ENCODE measurements at regions not wholly inside any gene's neighbourhood (a gene's known extent, or its start where the extent isn't known, plus 50 kb on each side); places are given as distances from the start of the nearest gene placed in this dataset.
"Not testable (repeated sequence)": the region's sequence is repeated elsewhere in the genome, so short reads cannot be mapped to it uniquely, and the experiment has no call there.

- DNase-seq, result no peak
Measured at GRCh38 chr3:162353414-162353813, 856.8 kb downstream of the OTOL1 start.

- no peak for DNase-seq
Measured at GRCh38 chr3:162354356-162354755, 857.7 kb downstream of the OTOL1 start.

GRCh38 chr3:162365066-162365719 is 868.6 kb downstream of the OTOL1 start:
- no peak for DNase-seq

- no peak for DNase-seq
Measured at GRCh38 chr3:162366166-162366766, 869.7 kb downstream of the OTOL1 start.

GRCh38 chr3:162367429-162368260 is 871.0 kb downstream of the OTOL1 start:
- DNase-seq, result no peak

GRCh38 chr3:162368417-162368816 is 871.8 kb downstream of the OTOL1 start:
- no peak for DNase-seq

- DNase-seq, result no peak
Measured at GRCh38 chr3:162369306-162369705, 872.7 kb downstream of the OTOL1 start.

- no peak for DNase-seq
Measured at GRCh38 chr3:162370141-162370540, 873.5 kb downstream of the OTOL1 start.

- DNase-seq, result no peak
Measured at GRCh38 chr3:162376761-162377160, 880.2 kb downstream of the OTOL1 start.

- DNase-seq, result no peak
Measured at GRCh38 chr3:162377608-162378007, 881.0 kb downstream of the OTOL1 start.

GRCh38 chr3:162385387-162385786 is 888.8 kb downstream of the OTOL1 start:
- DNase-seq, result no peak

- no peak for DNase-seq
Measured at GRCh38 chr3:162390891-162391290, 894.3 kb downstream of the OTOL1 start.

- no peak for DNase-seq
Measured at GRCh38 chr3:162391301-162391700, 894.7 kb downstream of the OTOL1 start.

GRCh38 chr3:162395496-162395895 is 898.9 kb downstream of the OTOL1 start:
- no peak for DNase-seq

- no peak for DNase-seq
Measured at GRCh38 chr3:162398554-162398953, 901.9 kb downstream of the OTOL1 start.

- no peak for DNase-seq
Measured at GRCh38 chr3:162400697-162401096, 904.1 kb downstream of the OTOL1 start.

- not testable (repeated sequence) for DNase-seq
Measured at GRCh38 chr3:162411556-162411955, 914.9 kb downstream of the OTOL1 start.

GRCh38 chr3:162421721-162422120 is 925.1 kb downstream of the OTOL1 start:
- DNase-seq, result no peak

- DNase-seq, result no peak
Measured at GRCh38 chr3:162428192-162428591, 931.6 kb downstream of the OTOL1 start.

GRCh38 chr3:162435750-162436149 is 939.1 kb downstream of the OTOL1 start:
- DNase-seq, result no peak

- DNase-seq, result no peak
Measured at GRCh38 chr3:162436826-162437225, 940.2 kb downstream of the OTOL1 start.

- DNase-seq, result no peak
Measured at GRCh38 chr3:162437480-162437879, 940.9 kb downstream of the OTOL1 start.

- DNase-seq, result no peak
Measured at GRCh38 chr3:162441716-162442115, 945.1 kb downstream of the OTOL1 start.

- no peak for DNase-seq
Measured at GRCh38 chr3:162443376-162443775, 946.8 kb downstream of the OTOL1 start.

All from islet precursor cell (in vitro differentiated cells).